Muscle of leg (tissue), 3 donors: ENCODE measurements at regions not wholly inside any gene's neighbourhood (a gene's known extent, or its start where the extent isn't known, plus 50 kb on each side); places are given as distances from the start of the nearest gene placed in this dataset.
A peak's percentile ranks its signal among the peaks of the same experiment; 100 is the strongest.

ENCODE experiments used
- DNase-seq: peaks from one replicate; pipeline ENCODE4 v3.0.0; 2013
- H3K27ac ChIP-seq: one replicate; pipeline ENCODE4 v1.5.1; 2013; ENCODE audit warnings: mild to moderate bottlenecking, low read length, control low read depth
- H3K27me3 ChIP-seq: one replicate; pipeline ENCODE4 v1.6.1; 2013; ENCODE audit warnings: low read length; ENCODE audit not compliant: control insufficient read depth, insufficient read depth
- H3K36me3 ChIP-seq: one replicate; pipeline ENCODE4 v1.6.1; 2013; ENCODE audit warnings: low read length; ENCODE audit not compliant: control insufficient read depth, insufficient read depth
- H3K4me1 ChIP-seq: one replicate; pipeline ENCODE4 v1.6.1; 2013; ENCODE audit warnings: low read length; ENCODE audit not compliant: control insufficient read depth, insufficient read depth
- H3K4me3 ChIP-seq: one replicate; pipeline ENCODE4 v1.5.1; 2013; ENCODE audit warnings: low read length, control low read depth
- H3K9me3 ChIP-seq: replicated peaks from 2 replicates; pipeline ENCODE4 v1.6.1; 2013; ENCODE audit warnings: low read depth, low read length; ENCODE audit not compliant: control insufficient read depth
- WGBS: methylation state at CpG from one replicate; pipeline ENCODE4 v1.1.5; 2013; ENCODE audit warnings: missing lambda C conversion rate; ENCODE audit not compliant: insufficient coverage; 5-methylcytosine and 5-hydroxymethylcytosine counted together

DNA sequence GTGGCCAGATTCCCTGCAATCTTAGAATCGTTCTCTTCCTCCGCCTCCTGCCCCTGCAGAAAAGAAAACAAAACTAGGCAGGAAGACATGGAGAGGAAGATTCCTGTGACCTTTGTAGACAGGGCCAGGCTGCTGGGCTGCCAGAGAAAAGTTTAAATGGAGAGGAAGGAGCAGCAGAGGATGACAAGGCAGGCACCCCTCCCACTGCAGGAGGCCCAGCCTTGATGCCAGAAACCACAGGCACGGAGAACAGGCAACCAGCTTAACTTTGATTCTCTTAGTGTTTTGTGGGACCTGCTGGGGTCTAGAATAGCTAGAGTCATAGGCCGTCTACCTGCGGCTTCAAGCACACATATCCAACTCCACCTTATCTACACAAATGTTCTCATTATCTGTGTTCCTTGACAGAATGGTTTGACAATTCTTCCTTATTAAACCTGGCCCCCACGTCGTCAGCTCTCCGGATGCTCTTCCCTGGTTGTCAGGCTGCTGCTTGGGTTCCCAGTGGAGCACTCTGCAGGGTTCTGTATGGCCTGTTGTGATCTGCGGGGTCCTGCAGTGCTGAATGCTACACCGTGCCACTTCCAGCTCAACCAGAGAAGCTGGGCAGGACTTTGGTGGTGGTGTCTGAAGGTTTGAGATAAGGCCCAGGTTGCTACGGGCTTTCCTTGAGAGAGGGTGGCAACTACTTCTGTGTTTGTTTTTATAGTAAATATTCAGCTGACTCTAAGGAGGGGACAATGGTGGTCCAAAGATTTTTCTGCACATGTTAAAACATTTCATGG, 609.5 kb downstream of the AACS start:
- WGBS = 83% methylated on average over 8 of the region's 11 CpGs
- H3K4me1 ChIP-seq = no peaks in the 10 kb centered on the region
- no peak overlapping the region for H3K4me3 ChIP-seq
- no peak for DNase-seq
- no peaks in the 10 kb centered on the region for H3K27me3 ChIP-seq
- no peak overlapping the region for H3K27ac ChIP-seq
- no peaks in the 10 kb centered on the region for H3K9me3 ChIP-seq
- no peaks in the 10 kb centered on the region for H3K36me3 ChIP-seq

DNA sequence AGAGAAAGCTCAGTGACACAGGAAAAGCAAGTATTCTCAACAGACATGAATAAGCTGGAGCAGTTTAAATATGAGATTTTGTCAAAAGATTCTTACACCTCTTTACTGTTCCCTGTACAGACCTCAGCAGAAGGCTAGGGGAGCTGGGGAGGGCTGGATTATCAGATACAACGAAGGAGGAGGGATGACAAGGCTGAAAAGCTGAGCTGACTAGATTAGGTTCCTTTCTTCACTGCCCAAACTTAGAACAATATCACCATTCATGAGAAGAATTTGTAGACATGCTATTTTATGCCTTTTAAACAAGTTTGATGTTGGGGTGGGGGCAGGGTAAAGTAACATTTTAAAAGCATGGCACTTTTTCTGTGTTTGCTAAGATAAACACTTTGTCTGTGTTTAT, 611.1 kb downstream of the AACS start:
- H3K4me1 ChIP-seq = no peaks in the 10 kb centered on the region
- H3K27me3 ChIP-seq = no peaks in the 10 kb centered on the region
- no peaks in the 10 kb centered on the region for H3K9me3 ChIP-seq
- no peak for DNase-seq
- H3K4me3 ChIP-seq = no peak overlapping the region
- no peaks in the 10 kb centered on the region for H3K36me3 ChIP-seq
- no peak overlapping the region for H3K27ac ChIP-seq
- no CpG with 5 or more reads among the region's 1 CpG for WGBS

DNA sequence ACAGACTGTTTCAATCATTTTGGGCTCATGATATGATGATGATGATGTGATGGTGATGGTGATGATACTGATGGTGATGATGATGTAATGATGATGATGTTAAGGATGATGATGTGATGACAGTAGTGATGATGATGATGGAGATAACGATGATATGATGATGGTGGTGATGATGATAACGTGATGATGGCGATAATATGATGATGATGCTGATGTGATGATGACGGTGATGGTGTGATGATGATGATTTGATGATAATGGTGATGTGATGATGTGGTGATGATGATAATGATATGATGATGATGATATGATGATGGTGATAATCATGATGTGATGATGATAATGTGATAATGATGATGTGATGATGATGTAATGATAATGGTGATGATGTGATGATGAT, 612.6 kb downstream of the AACS start:
- Histone ChIP-seq H3K4me1 (no peaks in the 10 kb centered on the region), H3K9me3 (no peaks in the 10 kb centered on the region), H3K27ac (no peak overlapping the region), H3K36me3 (no peaks in the 10 kb centered on the region), H3K4me3 (no peak overlapping the region), H3K27me3 (no peaks in the 10 kb centered on the region)
- no peak for DNase-seq
- 95% methylated on average over 4 of the region's 4 CpGs for WGBS

DNA sequence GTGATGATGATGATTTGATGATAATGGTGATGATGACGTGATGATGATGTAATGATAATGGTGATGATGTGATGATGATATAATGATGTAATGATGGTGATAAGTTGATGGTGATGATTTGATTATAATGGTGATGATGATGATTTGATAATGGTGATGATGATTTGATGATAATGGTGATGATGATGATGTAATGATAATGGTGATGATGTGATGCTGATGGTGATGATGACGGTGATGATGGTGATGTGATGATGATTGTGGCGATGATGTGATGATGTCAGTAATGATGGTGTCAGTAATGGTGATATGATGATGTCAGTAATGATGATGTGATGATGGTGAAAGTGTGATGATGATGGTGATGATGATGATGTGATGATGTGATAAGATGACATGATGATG, 613.4 kb downstream of the AACS start:
- Histone ChIP-seq H3K9me3 (no peaks in the 10 kb centered on the region), H3K27me3 (no peaks in the 10 kb centered on the region), H3K4me1 (no peaks in the 10 kb centered on the region), H3K36me3 (no peaks in the 10 kb centered on the region), H3K4me3 (no peak overlapping the region), H3K27ac (no peak overlapping the region)
- DNase-seq = no peak
- WGBS = 52% methylated on average over 3 of the region's 3 CpGs

DNA sequence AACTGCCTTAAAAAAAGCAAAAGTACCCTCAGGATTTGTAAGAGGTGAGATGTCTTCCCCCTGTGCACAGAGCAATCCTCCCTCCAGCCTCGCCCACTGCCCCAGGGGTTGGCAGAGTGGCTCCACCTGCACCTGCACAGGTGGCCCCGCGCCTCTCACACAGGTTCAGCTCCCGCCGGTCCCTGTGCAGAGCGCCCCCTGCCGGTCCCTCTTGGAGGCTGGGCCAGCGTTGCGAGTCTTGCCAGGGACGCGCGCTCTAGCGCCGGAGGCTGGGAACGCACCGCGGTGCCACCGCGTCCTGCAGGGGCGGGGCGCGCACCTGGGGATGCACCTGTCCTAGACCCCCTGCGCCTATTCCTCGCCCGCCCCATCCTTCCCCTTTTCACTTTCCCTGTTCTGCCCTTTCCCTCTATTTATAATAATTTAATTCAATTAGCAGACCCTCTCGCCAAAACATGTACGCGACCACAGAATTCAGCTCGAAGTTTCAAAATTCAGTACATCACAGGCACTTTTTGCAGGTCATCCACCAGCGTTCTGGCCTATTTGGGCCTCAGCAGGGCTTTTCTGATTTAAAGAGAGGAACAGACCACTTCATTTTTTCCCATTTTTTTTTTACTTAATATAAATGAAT, 618.6 kb downstream of the AACS start:
- Histone ChIP-seq H3K27me3 (peaks cover 3% of the 10 kb centered on the region), H3K9me3 (no peaks in the 10 kb centered on the region), H3K4me1 (no peaks in the 10 kb centered on the region), H3K4me3 (no peak overlapping the region), H3K36me3 (no peaks in the 10 kb centered on the region), H3K27ac (no peak overlapping the region)
- 7% methylated on average over 28 of the region's 30 CpGs for WGBS
- DNase-seq = no peak

DNA sequence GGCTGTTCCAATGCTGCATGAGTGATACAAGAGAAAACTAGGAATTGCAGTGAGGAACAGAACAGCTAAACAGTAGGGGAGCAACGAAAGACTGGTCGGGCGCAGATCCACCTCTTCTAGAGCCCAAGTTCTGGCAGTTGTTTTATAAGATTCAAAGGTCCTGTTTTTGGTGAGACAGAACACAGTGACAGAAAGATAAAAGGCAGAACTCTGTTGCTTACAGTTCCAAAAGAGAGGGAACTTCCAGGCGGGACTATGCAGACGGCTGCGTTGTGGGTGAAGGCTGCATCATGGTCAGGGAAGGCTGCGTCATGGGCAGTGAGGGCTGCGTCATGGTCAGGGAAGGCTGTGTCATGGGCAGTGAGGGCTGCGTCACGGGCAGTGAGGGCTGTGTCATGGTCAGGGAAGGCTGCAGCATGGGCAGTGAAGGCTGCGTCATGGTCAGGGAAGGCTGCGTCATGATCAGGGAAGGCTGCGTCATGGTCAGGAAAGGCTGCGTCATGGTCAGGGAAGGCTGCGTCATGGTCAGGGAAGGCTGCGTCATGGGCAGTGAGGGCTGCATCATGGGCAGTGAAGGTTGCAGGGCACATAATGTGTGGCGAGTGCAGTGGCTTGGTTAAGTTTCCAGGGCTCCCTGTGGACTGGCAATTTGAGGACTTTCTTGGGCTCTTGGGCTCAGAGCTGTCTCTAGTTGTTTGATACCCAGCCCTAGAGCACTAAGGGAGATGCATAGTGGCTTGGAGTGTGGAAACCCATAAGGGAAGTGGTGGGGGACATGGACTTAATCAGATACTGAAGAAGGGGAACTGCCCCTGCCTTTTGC, 619.9 kb downstream of the AACS start:
- H3K4me3 ChIP-seq = no peak overlapping the region
- H3K27ac ChIP-seq = no peak overlapping the region
- H3K36me3 ChIP-seq = no peaks in the 10 kb centered on the region
- no peaks in the 10 kb centered on the region for H3K4me1 ChIP-seq
- 83% methylated on average over 15 of the region's 17 CpGs for WGBS
- H3K9me3 ChIP-seq = no peaks in the 10 kb centered on the region
- H3K27me3 ChIP-seq = peaks cover 3% of the 10 kb centered on the region
- DNase-seq = no peak

DNA sequence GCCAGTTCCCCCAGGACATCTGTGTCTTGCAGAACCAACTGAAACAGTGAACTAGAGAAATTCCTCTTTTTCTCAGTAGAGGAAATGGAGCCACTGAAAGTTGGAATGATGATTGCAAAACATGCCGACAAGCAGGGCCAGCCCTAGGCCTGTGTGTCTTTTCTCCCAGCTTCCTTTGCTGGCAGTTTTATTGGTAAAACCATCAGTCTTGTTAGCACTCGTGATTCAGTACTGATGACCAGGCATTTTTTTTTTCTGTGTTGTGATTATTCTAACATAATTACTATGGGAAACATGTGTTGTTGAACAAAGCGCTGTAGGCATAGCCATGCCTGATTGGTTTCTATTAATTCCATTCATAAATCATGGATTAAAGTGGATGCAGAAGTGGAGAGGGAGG, 620.7 kb downstream of the AACS start:
- DNase-seq = peak; percentile 51
- 20% methylated on average over 1 of the region's 3 CpGs for WGBS

DNA sequence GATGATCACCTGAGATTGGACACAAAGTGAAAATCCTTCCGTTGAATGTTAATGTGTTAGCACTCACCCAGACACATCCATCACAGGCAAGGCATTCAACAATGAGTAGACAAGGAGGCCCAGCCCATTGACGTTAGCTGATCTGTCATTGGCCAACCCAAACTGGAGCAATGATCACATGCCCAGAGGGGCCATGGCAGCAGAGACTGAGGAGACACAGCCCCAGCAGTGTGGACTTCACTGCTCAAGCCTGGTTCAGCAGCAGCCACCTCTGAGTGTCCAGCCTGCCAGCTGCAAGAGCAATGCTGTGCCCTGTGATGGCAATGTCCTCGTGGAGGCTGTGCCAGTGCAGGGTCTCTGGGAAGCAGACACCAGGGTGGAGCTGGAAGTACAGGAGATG, 622.2 kb downstream of the AACS start:
- Histone ChIP-seq H3K9me3 (no peaks in the 10 kb centered on the region), H3K27me3 (peaks cover 3% of the 10 kb centered on the region), H3K36me3 (no peaks in the 10 kb centered on the region), H3K4me1 (no peaks in the 10 kb centered on the region), H3K4me3 (no peak overlapping the region), H3K27ac (no peak overlapping the region)
- DNase-seq = no peak
- WGBS = 86% methylated on average over 3 of the region's 3 CpGs

More for the DNA sequence above, 620.7 kb downstream of the AACS start:
- H3K9me3 ChIP-seq = no peaks in the 10 kb centered on the region
- H3K27ac ChIP-seq = no peak overlapping the region
- no peaks in the 10 kb centered on the region for H3K36me3 ChIP-seq
- H3K4me3 ChIP-seq = no peak overlapping the region
- no peaks in the 10 kb centered on the region for H3K4me1 ChIP-seq
- peaks cover 3% of the 10 kb centered on the region for H3K27me3 ChIP-seq

DNA sequence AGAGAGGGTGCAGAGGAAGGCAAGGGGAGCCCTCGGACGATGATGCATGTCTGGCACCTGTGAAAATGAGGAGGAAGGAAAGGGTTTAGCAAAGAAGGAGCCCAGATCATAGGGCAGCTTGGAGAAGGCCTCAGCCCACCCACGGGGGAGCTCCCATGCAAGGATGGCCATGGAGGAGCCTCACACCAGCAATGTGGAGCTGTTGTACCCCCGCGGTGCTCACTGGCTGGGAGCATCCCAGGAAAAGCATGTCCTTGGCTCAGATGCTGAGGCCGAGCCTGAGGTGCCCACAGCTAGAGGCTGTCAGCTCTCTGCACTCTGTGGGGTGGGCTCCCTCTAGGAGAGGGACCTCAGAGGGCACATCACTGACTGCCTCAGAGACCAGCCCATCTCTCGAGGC, 622.6 kb downstream of the AACS start:
- no peak for DNase-seq
- no peaks in the 10 kb centered on the region for H3K4me1 ChIP-seq
- H3K9me3 ChIP-seq = no peaks in the 10 kb centered on the region
- peaks cover 3% of the 10 kb centered on the region for H3K27me3 ChIP-seq
- no peaks in the 10 kb centered on the region for H3K36me3 ChIP-seq
- 88% methylated on average over 7 of the region's 7 CpGs for WGBS
- H3K27ac ChIP-seq = no peak overlapping the region
- H3K4me3 ChIP-seq = no peak overlapping the region

DNA sequence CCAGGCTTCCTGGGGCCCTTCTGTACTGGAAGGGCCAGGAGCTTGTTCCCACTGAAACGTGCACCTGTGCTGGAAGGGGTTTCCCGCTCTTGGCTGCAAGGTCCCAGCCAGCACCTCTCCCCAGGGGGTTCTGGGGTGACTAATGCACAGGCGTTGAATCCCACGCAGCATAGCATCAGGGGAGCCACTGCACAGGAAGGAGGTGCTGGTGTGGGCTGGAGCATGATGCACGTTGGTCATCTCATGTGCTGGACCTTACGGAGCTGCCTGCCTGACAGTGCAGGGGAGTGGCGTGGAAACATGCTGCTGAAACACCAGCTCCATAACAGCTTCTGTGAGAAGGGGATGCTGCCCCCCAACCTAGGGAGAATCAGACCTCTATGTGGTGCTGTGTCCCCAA, 623.0 kb downstream of the AACS start:
- Histone ChIP-seq H3K27me3 (peaks cover 3% of the 10 kb centered on the region), H3K9me3 (no peaks in the 10 kb centered on the region), H3K4me1 (no peaks in the 10 kb centered on the region), H3K4me3 (no peak overlapping the region), H3K27ac (no peak overlapping the region), H3K36me3 (no peaks in the 10 kb centered on the region)
- WGBS = 89% methylated on average over 6 of the region's 7 CpGs
- no peak for DNase-seq
